Thoracic aorta (tissue), 2 donors: ENCODE measurements at regions not wholly inside any gene's neighbourhood (a gene's known extent, or its start where the extent isn't known, plus 50 kb on each side); places are given as distances from the start of the nearest gene placed in this dataset.
"Not testable (repeated sequence)": the region's sequence is repeated elsewhere in the genome, so short reads cannot be mapped to it uniquely, and the experiment has no call there.

Experiments
- ATAC-seq: fragments of 150-250 bp; one replicate; pipeline ENCODE4 v1.8.0; 2017; ENCODE audit warnings: low read depth; ENCODE audit not compliant: insufficient number of reproducible peaks, low FRiP score
- DNase-seq: peaks from one replicate; pipeline ENCODE4 v3.0.0-alpha.2; 2020; ENCODE audit warnings: low spot score
- H3K27ac ChIP-seq, 2 donors: fragments of 200-600 bp; sonication (generic); 1 replicate in 1 of 2; 2 replicates in 1 of 2; pipeline ENCODE4 v1.5.1; 2016; ENCODE audit warnings: mild to moderate bottlenecking in 2 of 2, moderate library complexity in 2 of 2
- H3K27me3 ChIP-seq: fragments of 200-600 bp; sonication (generic); replicated peaks from 2 replicates; pipeline ENCODE4 v1.6.0; 2016; ENCODE audit warnings: mild to moderate bottlenecking; ENCODE audit not compliant: insufficient read depth
- H3K36me3 ChIP-seq: fragments of 200-600 bp; sonication (generic); one replicate; pipeline ENCODE4 v1.5.1; 2016
- H3K4me1 ChIP-seq, 2 donors: fragments of 200-600 bp; sonication (generic); 1 replicate in 1 of 2; 2 replicates in 1 of 2; pipeline versions ENCODE4 v1.5.1 to v1.6.0; 2016; ENCODE audit warnings: low read depth in 2 of 2, mild to moderate bottlenecking in 1 of 2; ENCODE audit not compliant: control insufficient read depth in 1 of 2
- H3K4me3 ChIP-seq: fragments of 200-600 bp; sonication (generic); 2 replicates; pipeline ENCODE4 v1.5.1; 2016; ENCODE audit warnings: mild to moderate bottlenecking
- H3K9me3 ChIP-seq: fragments of 200-600 bp; sonication (generic); 2 replicates; pipeline ENCODE4 v1.5.1; 2016
- CTCF ChIP-seq: fragments of 200-600 bp; sonication (generic); IDR thresholded peaks from one replicate; pipeline ENCODE4 v1.5.1; 2019; ENCODE audit warnings: antibody characterized with exemption

GRCh38 chr6:94859924-94860323 is 717.4 kb upstream of the MANEA start:
- ATAC-seq, result no peak
- TF ChIP-seq CTCF, result no peak

DNA sequence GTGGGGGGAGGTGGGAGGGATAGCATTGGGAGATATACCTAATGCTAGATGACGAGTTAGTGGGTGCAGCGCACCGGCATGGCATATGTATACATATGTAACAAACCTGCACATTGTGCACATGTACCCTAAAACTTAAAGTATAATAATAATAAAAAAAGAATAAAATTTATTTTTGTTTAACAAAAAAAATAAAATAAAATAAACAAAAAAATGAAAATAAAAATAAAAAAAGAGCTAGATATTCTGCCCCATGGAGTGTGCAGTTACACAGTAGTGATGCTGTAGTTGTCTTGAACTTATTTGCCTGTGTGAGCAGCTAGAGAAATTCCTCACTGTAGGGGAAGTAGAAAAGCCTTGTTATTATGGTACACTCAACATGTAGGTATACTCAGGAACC is 720.3 kb upstream of the MANEA start:
- H3K4me1 ChIP-seq, ATAC-seq, H3K27ac ChIP-seq, DNase-seq, H3K27me3 ChIP-seq, H3K4me3 ChIP-seq, H3K36me3 ChIP-seq, H3K9me3 ChIP-seq: not testable (repeated sequence)

More at GRCh38 chr6:94859924-94860323, 717.4 kb upstream of the MANEA start:
- DNase-seq, result no peak
- no peaks in the 10 kb centered on the region for H3K36me3 ChIP-seq
- no peaks in the 10 kb centered on the region for H3K27me3 ChIP-seq
- H3K4me3 ChIP-seq, result no peak overlapping the region
- H3K27ac ChIP-seq, result no peak overlapping the region
- no peaks in the 10 kb centered on the region for H3K9me3 ChIP-seq
- H3K4me1 ChIP-seq, result no peaks in the 10 kb centered on the region

- not testable (repeated sequence) for H3K27ac ChIP-seq, H3K27me3 ChIP-seq, DNase-seq, H3K4me1 ChIP-seq, ATAC-seq, H3K9me3 ChIP-seq, H3K36me3 ChIP-seq, H3K4me3 ChIP-seq
These were observed 726.0 kb upstream of the MANEA start for GRCh38 chr6:94851329-94851728.

DNA sequence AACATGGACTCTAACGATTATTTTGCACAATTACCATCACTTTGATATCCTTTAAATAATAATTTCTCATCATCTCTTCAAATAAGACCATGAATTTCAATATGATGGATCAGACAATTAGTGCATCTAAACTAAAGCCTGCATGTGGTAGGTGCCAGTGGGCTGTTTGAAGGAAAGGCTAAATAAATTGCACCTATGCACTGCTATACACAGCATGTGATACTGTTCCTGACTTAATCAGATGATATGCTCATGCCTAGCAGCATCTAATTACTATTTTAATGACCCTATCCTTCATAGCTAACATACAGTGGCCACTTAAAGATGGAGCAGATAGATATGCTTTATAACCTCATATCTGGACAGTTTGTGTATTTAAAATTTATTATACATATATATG is 731.6 kb upstream of the MANEA start:
- ATAC-seq (no peak), DNase-seq (no peak)
- Histone ChIP-seq H3K4me1 (no peaks in the 10 kb centered on the region), H3K4me3 (no peak overlapping the region), H3K36me3 (no peaks in the 10 kb centered on the region), H3K27ac (no peak overlapping the region), H3K27me3 (no peaks in the 10 kb centered on the region), H3K9me3 (no peaks in the 10 kb centered on the region)
- TF ChIP-seq CTCF, result no peak

DNA sequence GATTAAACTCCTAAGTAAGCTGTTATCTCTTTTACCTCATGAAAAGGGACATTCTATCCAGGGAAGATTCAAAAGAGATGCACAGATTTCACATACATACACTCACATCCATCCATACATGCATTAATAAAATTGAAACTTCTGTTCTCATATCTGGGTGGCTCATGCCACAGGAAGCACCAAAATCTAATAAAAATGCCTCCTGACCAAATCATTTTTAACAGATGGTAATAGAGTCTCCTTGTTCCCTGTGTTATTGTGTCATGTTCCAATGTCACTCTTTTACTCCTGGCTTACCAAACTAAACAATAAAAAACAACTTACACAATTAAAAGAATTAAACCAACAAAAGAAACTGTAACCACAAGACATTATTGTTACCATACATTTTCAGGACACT is 742.1 kb upstream of the MANEA start:
- Histone ChIP-seq H3K27ac (no peak overlapping the region), H3K27me3 (no peaks in the 10 kb centered on the region), H3K9me3 (no peaks in the 10 kb centered on the region), H3K4me1 (no peaks in the 10 kb centered on the region), H3K36me3 (no peaks in the 10 kb centered on the region), H3K4me3 (no peak overlapping the region)
- DNase-seq (no peak), ATAC-seq (no peak)
- TF ChIP-seq CTCF, result no peak

- H3K27ac ChIP-seq, result no peak overlapping the region
- DNase-seq, result no peak
- no peaks in the 10 kb centered on the region for H3K27me3 ChIP-seq
- no peak for ATAC-seq
- H3K4me1 ChIP-seq, result no peaks in the 10 kb centered on the region
- TF ChIP-seq CTCF, result no peak
- no peak overlapping the region for H3K4me3 ChIP-seq
- H3K9me3 ChIP-seq, result no peaks in the 10 kb centered on the region
- H3K36me3 ChIP-seq, result no peaks in the 10 kb centered on the region
These were observed 763.5 kb upstream of the MANEA start for GRCh38 chr6:94813806-94814205.
